ENCODE measurements at regions not wholly inside any gene's neighbourhood (a gene's known extent, or its start where the extent isn't known, plus 50 kb on each side); places are given as distances from the start of the nearest gene placed in this dataset.

DNA sequence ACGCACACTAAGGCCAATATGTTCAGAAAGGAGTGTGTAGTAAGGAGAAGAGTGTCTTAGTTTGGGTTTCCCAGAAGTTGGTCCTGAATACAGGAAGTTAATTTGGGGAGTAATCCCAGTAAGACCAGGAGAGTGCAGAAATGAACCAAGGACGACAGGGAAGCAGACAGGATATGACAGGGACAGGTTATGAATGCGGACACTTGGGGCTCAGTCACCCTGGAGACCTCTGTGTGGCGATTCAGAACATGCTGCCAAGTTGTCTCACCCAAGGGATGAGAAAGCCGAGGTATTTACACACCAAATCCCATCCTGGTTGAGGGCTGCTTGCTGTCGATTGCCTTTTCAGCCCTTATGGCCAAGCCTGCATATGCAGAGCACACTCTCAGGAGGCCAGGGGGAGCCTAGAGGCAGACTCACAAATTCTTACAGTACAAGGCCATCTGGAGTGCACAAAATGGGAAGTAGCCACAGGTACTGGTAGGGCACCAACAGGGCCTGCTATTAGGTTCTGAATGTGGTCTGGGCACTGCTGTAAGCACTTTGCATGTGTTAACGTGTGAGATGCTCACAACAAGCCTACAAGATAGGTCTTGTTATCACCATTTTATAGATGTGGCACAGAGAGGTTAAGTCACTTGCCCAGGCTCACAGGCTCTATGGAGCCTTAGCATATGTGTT is 233.1 kb upstream of the ANKRD55 start:
- H3K79me2 ChIP-seq (ENCODE audit: insufficient read depth, low read length): no peaks in the 10 kb centered on the region
- H2AFZ ChIP-seq (ENCODE audit: low read length): no peak overlapping the region
- H3K9me3 ChIP-seq (ENCODE audit: low read length): no peaks in the 10 kb centered on the region
- no peaks in the 10 kb centered on the region for H3K27me3 ChIP-seq (ENCODE audit: control insufficient read depth in 1 of 2, insufficient read depth in 2 of 2, low read length in 2 of 2)
- H3K4me3 ChIP-seq (replicated peaks in 1 of 3; ENCODE audit: insufficient read depth in 1 of 3, low read depth in 2 of 3, low read length in 3 of 3): no peak overlapping the region
- BruUV-seq (replicated peaks): no TSS peak
- ChIA-PET POLR2A (interaction anchor here (1.7 to 2.2 kb wide), 3 partner anchors 10 to 14 kb away, joined by 5 to 17 read pairs (median 14); no protein-coding TSS in a partner anchor), CTCF (ENCODE audit: low intra/inter-chr PET ratio, low total read pairs) (no interaction called here)
- H3K4me1 ChIP-seq (ENCODE audit: insufficient read depth, low read length): peaks cover 66% of the 10 kb centered on the region
- in situ Hi-C loops (cut with HindIII; ENCODE audit: extremely low pct_ligation_motif_present, low pct_unique_long_range_greater_than_20kb) (no loop called here), intact Hi-C loops (cut with micrococcal nuclease; ENCODE audit: unreplicated experiment) (loop anchor here (10.0 kb wide), 1 partner anchor 531 kb away; no protein-coding TSS in a partner anchor)
- no peaks in the 10 kb centered on the region; a peak in 2 of 5 replicates for H3K36me3 ChIP-seq (replicated peaks in 1 of 2; ENCODE audit: control insufficient read depth in 1 of 2, insufficient read depth in 2 of 2, low read length in 2 of 2)
- TF ChIP-seq, protein P1, sequence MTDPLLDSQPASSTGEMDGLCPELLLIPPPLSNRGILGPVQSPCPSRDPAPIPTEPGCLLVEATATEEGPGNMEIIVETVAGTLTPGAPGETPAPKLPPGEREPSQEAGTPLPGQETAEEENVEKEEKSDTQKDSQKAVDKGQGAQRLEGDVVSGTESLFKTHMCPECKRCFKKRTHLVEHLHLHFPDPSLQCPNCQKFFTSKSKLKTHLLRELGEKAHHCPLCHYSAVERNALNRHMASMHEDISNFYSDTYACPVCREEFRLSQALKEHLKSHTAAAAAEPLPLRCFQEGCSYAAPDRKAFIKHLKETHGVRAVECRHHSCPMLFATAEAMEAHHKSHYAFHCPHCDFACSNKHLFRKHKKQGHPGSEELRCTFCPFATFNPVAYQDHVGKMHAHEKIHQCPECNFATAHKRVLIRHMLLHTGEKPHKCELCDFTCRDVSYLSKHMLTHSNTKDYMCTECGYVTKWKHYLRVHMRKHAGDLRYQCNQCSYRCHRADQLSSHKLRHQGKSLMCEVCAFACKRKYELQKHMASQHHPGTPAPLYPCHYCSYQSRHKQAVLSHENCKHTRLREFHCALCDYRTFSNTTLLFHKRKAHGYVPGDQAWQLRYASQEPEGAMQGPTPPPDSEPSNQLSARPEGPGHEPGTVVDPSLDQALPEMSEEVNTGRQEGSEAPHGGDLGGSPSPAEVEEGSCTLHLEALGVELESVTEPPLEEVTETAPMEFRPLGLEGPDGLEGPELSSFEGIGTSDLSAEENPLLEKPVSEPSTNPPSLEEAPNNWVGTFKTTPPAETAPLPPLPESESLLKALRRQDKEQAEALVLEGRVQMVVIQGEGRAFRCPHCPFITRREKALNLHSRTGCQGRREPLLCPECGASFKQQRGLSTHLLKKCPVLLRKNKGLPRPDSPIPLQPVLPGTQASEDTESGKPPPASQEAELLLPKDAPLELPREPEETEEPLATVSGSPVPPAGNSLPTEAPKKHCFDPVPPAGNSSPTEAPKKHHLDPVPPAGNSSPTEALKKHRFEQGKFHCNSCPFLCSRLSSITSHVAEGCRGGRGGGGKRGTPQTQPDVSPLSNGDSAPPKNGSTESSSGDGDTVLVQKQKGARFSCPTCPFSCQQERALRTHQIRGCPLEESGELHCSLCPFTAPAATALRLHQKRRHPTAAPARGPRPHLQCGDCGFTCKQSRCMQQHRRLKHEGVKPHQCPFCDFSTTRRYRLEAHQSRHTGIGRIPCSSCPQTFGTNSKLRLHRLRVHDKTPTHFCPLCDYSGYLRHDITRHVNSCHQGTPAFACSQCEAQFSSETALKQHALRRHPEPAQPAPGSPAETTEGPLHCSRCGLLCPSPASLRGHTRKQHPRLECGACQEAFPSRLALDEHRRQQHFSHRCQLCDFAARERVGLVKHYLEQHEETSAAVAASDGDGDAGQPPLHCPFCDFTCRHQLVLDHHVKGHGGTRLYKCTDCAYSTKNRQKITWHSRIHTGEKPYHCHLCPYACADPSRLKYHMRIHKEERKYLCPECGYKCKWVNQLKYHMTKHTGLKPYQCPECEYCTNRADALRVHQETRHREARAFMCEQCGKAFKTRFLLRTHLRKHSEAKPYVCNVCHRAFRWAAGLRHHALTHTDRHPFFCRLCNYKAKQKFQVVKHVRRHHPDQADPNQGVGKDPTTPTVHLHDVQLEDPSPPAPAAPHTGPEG (CRISPR knock-in tag; IDR thresholded peaks at IDR 0.05): 0 out of 2 replicates have a peak, but pooled peaks have one; percentile 31
- TF ChIP-seq ZNF24 (IDR thresholded peaks at IDR 0.05): no peak
- no peaks in the 10 kb centered on the region for H4K20me1 ChIP-seq (ENCODE audit: insufficient read depth, low read length)
- WGBS (ENCODE audit: low lambda C conversion rate): 94% methylated on average over 6 of the region's 7 CpGs
- FAIRE-seq (peak; percentile 37), DNase-seq (ENCODE audit: low spot score) (no peak), ATAC-seq (no peak)
- H3K27ac ChIP-seq (ENCODE audit: extremely low read length, insufficient read depth, low read length): peak overlapping the region; percentile 59
- no peak overlapping the region for H3K4me2 ChIP-seq (ENCODE audit: low read depth, low read length)
- no peak overlapping the region for H3K9ac ChIP-seq (ENCODE audit: insufficient read depth, low read depth, low read length)

Measured in HepG2 (cell line).